ENCODE measurements at regions not wholly inside any gene's neighbourhood (a gene's known extent, or its start where the extent isn't known, plus 50 kb on each side); places are given as distances from the start of the nearest gene placed in this dataset.
"Not testable (repeated sequence)": the region's sequence is repeated elsewhere in the genome, so short reads cannot be mapped to it uniquely, and the experiment has no call there.

- in situ Hi-C loops (cut with MboI; ENCODE audit: low pct_ligation_motif_present in 1 of 4, low pct_unique_long_range_greater_than_20kb in 1 of 4, low sequenced_read_pairs in 3 of 4) (no loop called here), intact Hi-C loops (cut with DNase I; ENCODE audit: low total_unique reads) (no loop called here)
- WGBS, 2 donors (ENCODE audit: low coverage in 1 of 2): 40 to 70% methylated on average over 3 to 4 of the region's 4 CpGs
- H3K27ac ChIP-seq: no peak overlapping the region
- H3K27me3 ChIP-seq: no peaks in the 10 kb centered on the region
- no peaks in the 10 kb centered on the region for H3K36me3 ChIP-seq
- H3K4me1 ChIP-seq: no peaks in the 10 kb centered on the region
- DNase-seq: no peak
- H3K9me3 ChIP-seq: no peaks in the 10 kb centered on the region
- no peak for TF ChIP-seq POLR2A (IDR thresholded peaks at IDR 0.05)
- no peak for TF ChIP-seq POLR2AphosphoS5 (IDR thresholded peaks at IDR 0.05)
- H3K4me3 ChIP-seq: no peak overlapping the region
Measured at GRCh38 chr4:147222906-147223305, 258.0 kb upstream of the EDNRA start.

GRCh38 chr4:147223576-147223975 lies 257.3 kb upstream of the EDNRA start:
- no peaks in the 10 kb centered on the region for H3K27me3 ChIP-seq
- 80 to 89% methylated on average over 3 to 5 of the region's 5 CpGs for WGBS, 2 donors (ENCODE audit: low coverage in 1 of 2)
- TF ChIP-seq POLR2A (IDR thresholded peaks at IDR 0.05): no peak
- TF ChIP-seq CTCF (IDR thresholded peaks at IDR 0.05): no peak
- TF ChIP-seq POLR2AphosphoS5 (IDR thresholded peaks at IDR 0.05): no peak
- no peak for TF ChIP-seq EP300 (IDR thresholded peaks at IDR 0.05; ENCODE audit: low read depth)
- H3K27ac ChIP-seq: no peak overlapping the region
- in situ Hi-C loops (cut with MboI; ENCODE audit: low pct_ligation_motif_present in 1 of 4, low pct_unique_long_range_greater_than_20kb in 1 of 4, low sequenced_read_pairs in 3 of 4) (no loop called here), intact Hi-C loops (cut with DNase I; ENCODE audit: low total_unique reads) (no loop called here)
- H3K4me3 ChIP-seq: no peak overlapping the region
- H3K9me3 ChIP-seq: no peaks in the 10 kb centered on the region
- no peaks in the 10 kb centered on the region for H3K4me1 ChIP-seq
- no peak for DNase-seq
- H3K36me3 ChIP-seq: no peaks in the 10 kb centered on the region

- in situ Hi-C loops (cut with MboI; ENCODE audit: low pct_ligation_motif_present in 1 of 4, low pct_unique_long_range_greater_than_20kb in 1 of 4, low sequenced_read_pairs in 3 of 4) (no loop called here), intact Hi-C loops (cut with DNase I; ENCODE audit: low total_unique reads) (no loop called here)
- Histone ChIP-seq H3K4me1 (no peaks in the 10 kb centered on the region), H3K27ac (no peak overlapping the region), H3K9me3 (no peaks in the 10 kb centered on the region), H3K36me3 (no peaks in the 10 kb centered on the region), H3K27me3 (no peaks in the 10 kb centered on the region), H3K4me3 (no peak overlapping the region)
- DNase-seq: no peak
- TF ChIP-seq POLR2AphosphoS5 (IDR thresholded peaks at IDR 0.05) (no peak), CTCF (IDR thresholded peaks at IDR 0.05) (no peak), EP300 (IDR thresholded peaks at IDR 0.05; ENCODE audit: low read depth) (no peak), POLR2A (IDR thresholded peaks at IDR 0.05) (no peak)
- 74 to 76% methylated on average over 3 of the region's 3 CpGs for WGBS, 2 donors (ENCODE audit: low coverage in 1 of 2)
Measured at GRCh38 chr4:147236806-147237205, 244.1 kb upstream of the EDNRA start.

- intact Hi-C loops (cut with DNase I; ENCODE audit: low total_unique reads): no loop called here
- Histone ChIP-seq H3K4me3 (no peak overlapping the region), H3K36me3 (no peaks in the 10 kb centered on the region), H3K9me3 (no peaks in the 10 kb centered on the region), H3K4me1 (peaks cover 0 to 8% (median 3%) of the 10 kb centered on the region in 4 donors), H3K27me3 (no peaks in the 10 kb centered on the region), H3K27ac (no peak overlapping the region)
- WGBS, 2 donors (ENCODE audit: low coverage in 1 of 2): 0% methylated on average over 1 of the region's 1 CpG
- no peak for TF ChIP-seq POLR2AphosphoS5 (IDR thresholded peaks at IDR 0.05)
- no peak for TF ChIP-seq CTCF (IDR thresholded peaks at IDR 0.05)
- no peak for TF ChIP-seq POLR2A (IDR thresholded peaks at IDR 0.05)
- no peak for TF ChIP-seq EP300 (IDR thresholded peaks at IDR 0.05; ENCODE audit: low read depth)
- in situ Hi-C loops (cut with MboI; ENCODE audit: low pct_ligation_motif_present in 1 of 4, low pct_unique_long_range_greater_than_20kb in 1 of 4, low sequenced_read_pairs in 3 of 4): no loop called here
- no peak for DNase-seq
Measured at GRCh38 chr4:147244786-147245185, 236.1 kb upstream of the EDNRA start.

GRCh38 chr4:147246096-147246495 lies 234.8 kb upstream of the EDNRA start:
- H3K27me3 ChIP-seq: no peaks in the 10 kb centered on the region
- 80 to 89% methylated on average over 1 of the region's 1 CpG for WGBS, 2 donors (ENCODE audit: low coverage in 1 of 2)
- H3K4me3 ChIP-seq: no peak overlapping the region
- H3K36me3 ChIP-seq: no peaks in the 10 kb centered on the region
- no peak overlapping the region for H3K27ac ChIP-seq
- H3K4me1 ChIP-seq: peaks cover 0 to 8% (median 3%) of the 10 kb centered on the region in 4 donors
- no peak for TF ChIP-seq EP300 (IDR thresholded peaks at IDR 0.05; ENCODE audit: low read depth)
- no peak for TF ChIP-seq POLR2A (IDR thresholded peaks at IDR 0.05)
- TF ChIP-seq POLR2AphosphoS5 (IDR thresholded peaks at IDR 0.05): no peak
- no peak for TF ChIP-seq CTCF (IDR thresholded peaks at IDR 0.05)
- in situ Hi-C loops (cut with MboI; ENCODE audit: low pct_ligation_motif_present in 1 of 4, low pct_unique_long_range_greater_than_20kb in 1 of 4, low sequenced_read_pairs in 3 of 4) (no loop called here), intact Hi-C loops (cut with DNase I; ENCODE audit: low total_unique reads) (no loop called here)
- DNase-seq: no peak
- H3K9me3 ChIP-seq: peaks cover 0 to 2% of the 10 kb centered on the region in 2 donors

- H3K27me3 ChIP-seq; H3K9me3 ChIP-seq; intact Hi-C loops (cut with DNase I; ENCODE audit: low total_unique reads); H3K27ac ChIP-seq; in situ Hi-C loops (cut with MboI; ENCODE audit: low pct_ligation_motif_present in 1 of 4, low pct_unique_long_range_greater_than_20kb in 1 of 4, low sequenced_read_pairs in 3 of 4); H3K4me1 ChIP-seq; H3K36me3 ChIP-seq; H3K4me3 ChIP-seq: not testable (repeated sequence)
- peak; percentile 13 for DNase-seq
- WGBS, 2 donors (ENCODE audit: low coverage in 1 of 2): 71% methylated on average over 2 of the region's 2 CpGs; no CpG with 5 or more reads in 1 of the 2 donors
Measured at GRCh38 chr4:147246528-147246927, 234.4 kb upstream of the EDNRA start.
